Lung (tissue), 11 donors: ENCODE measurements at regions not wholly inside any gene's neighbourhood (a gene's known extent, or its start where the extent isn't known, plus 50 kb on each side); places are given as distances from the start of the nearest gene placed in this dataset.
"Not testable (repeated sequence)": the region's sequence is repeated elsewhere in the genome, so short reads cannot be mapped to it uniquely, and the experiment has no call there.

ENCODE experiments used
- ATAC-seq: fragments of 200-7000 bp; cut with Tn5 transposase; one replicate; pipeline ENCODE4 v1.9.1; 2020; ENCODE audit warnings: moderate number of reproducible peaks; ENCODE audit not compliant: insufficient read depth, low FRiP score
- DNase-seq, 3 donors: peaks; one replicate each; pipeline ENCODE4 v3.0.0-alpha.2; 2013 to 2017
- H3K27ac ChIP-seq, 2 donors: one replicate each; pipeline ENCODE4 v1.5.1; 2013; ENCODE audit warnings: mild to moderate bottlenecking in 2 of 2, moderate library complexity in 2 of 2, control low read depth in 1 of 2, inconsistent platforms in 1 of 2, low read depth in 1 of 2, low read length in 1 of 2
- H3K27me3 ChIP-seq, 3 donors: one replicate each; pipeline ENCODE4 v1.5.1; 2013; ENCODE audit warnings: low read length in 2 of 3; ENCODE audit not compliant: control insufficient read depth in 3 of 3, insufficient read depth in 3 of 3
- H3K36me3 ChIP-seq, 4 donors: one replicate each; pipeline ENCODE4 v1.5.1; 2013; ENCODE audit warnings: low read length in 4 of 4, mild to moderate bottlenecking in 1 of 4, moderate library complexity in 1 of 4; ENCODE audit not compliant: control insufficient read depth in 4 of 4, insufficient read depth in 4 of 4
- H3K4me1 ChIP-seq, 5 donors: one replicate each; pipeline ENCODE4 v1.5.1; 2013; ENCODE audit warnings: low read length in 5 of 5, mild to moderate bottlenecking in 2 of 5, moderate library complexity in 1 of 5; ENCODE audit not compliant: control insufficient read depth in 5 of 5, insufficient read depth in 5 of 5
- H3K4me3 ChIP-seq: one replicate; pipeline ENCODE4 v1.5.1; 2013; ENCODE audit warnings: mild to moderate bottlenecking, control low read depth, moderate library complexity
- H3K9ac ChIP-seq, 2 donors: one replicate each; pipeline ENCODE4 v1.5.1; 2013; ENCODE audit warnings: low read length in 2 of 2, control low read depth in 1 of 2; ENCODE audit not compliant: insufficient read depth in 1 of 2
- H3K9me3 ChIP-seq, 4 donors: one replicate each; pipeline ENCODE4 v1.5.1; 2013; ENCODE audit warnings: low read length in 3 of 4, mild to moderate bottlenecking in 1 of 4, moderate library complexity in 1 of 4; ENCODE audit not compliant: control insufficient read depth in 4 of 4, insufficient read depth in 3 of 4
- CTCF ChIP-seq: IDR thresholded peaks from 2 replicates; pipeline ENCODE4 v1.5.1; 2012; ENCODE audit warnings: mild to moderate bottlenecking; ENCODE audit errors: control extremely low read depth, extremely low read depth
- WGBS, 2 donors: extraction: QIAGEN DNeasy Blood & Tissue Kit; methylation state at CpG; one replicate each; pipeline ENCODE4 v1.1.7; 2013; 5-methylcytosine and 5-hydroxymethylcytosine counted together
- donor health status: control.
- donor health status: control.
- donor health status: Bipolar disorder and iron deficiency.
- donor health status: healthy.
- donor health status: DM: yes; HTN: yes; CAD: no.

DNA sequence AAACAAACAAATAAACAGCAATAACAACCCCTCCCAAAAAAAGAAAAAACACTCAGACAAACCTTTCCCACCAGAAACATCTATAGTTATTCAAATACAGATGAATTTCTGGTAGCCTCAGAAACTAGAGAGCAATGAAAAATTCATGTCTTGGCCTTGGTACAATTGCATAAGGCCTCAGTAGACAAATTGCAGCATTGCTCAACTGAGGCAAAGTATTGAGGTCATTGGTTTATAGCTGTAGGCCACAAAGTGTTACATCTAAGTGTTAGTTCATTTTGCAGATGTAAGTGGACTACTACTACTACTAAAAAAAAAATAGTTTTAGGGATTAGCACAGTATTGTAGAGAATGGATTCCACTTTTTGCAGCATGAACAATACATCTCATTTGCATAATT lies 2268.3 kb downstream of the ARAP2 start:
- no peak for TF ChIP-seq CTCF
- H3K4me1 ChIP-seq, result no peaks in the 10 kb centered on the region
- H3K27me3 ChIP-seq, result no peaks in the 10 kb centered on the region
- no peak overlapping the region for H3K9ac ChIP-seq
- DNase-seq, result no peak
- no peaks in the 10 kb centered on the region for H3K9me3 ChIP-seq
- H3K36me3 ChIP-seq, result no peaks in the 10 kb centered on the region
- H3K27ac ChIP-seq, result no peak overlapping the region
- H3K4me3 ChIP-seq, result no peak overlapping the region
- ATAC-seq, result no peak

GRCh38 chr4:33979781-33980180 lies 2264.5 kb downstream of the ARAP2 start:
- not testable (repeated sequence) for H3K27ac ChIP-seq, H3K9ac ChIP-seq, H3K36me3 ChIP-seq, ATAC-seq, DNase-seq, H3K9me3 ChIP-seq, H3K4me3 ChIP-seq, H3K27me3 ChIP-seq, H3K4me1 ChIP-seq
- 80 to 90% methylated on average over 4 of the region's 4 CpGs for WGBS, 2 donors

DNA sequence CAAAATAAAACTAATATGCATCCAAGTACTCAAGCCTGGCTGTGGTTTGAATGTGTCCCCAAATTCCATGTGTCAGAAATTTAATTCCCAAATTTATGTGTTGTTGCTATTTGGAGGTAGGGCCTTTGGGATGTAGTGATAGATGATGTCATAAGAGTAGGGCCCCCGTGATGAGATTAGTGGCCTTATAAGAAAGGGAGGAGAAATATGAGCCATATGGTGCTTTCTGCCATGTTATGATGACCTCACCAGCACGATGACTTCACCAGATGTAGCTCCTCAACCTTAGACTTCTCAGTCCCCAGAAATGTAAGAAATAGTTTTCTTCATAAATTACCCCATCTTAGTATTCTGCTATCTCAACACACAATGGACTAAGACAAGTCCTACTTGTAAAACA lies 2264.0 kb downstream of the ARAP2 start:
- no peak for ATAC-seq
- no peak overlapping the region for H3K9ac ChIP-seq
- H3K27me3 ChIP-seq, result no peaks in the 10 kb centered on the region
- H3K27ac ChIP-seq, result no peak overlapping the region
- no peaks in the 10 kb centered on the region for H3K36me3 ChIP-seq
- no peak for DNase-seq
- no peaks in the 10 kb centered on the region for H3K4me1 ChIP-seq
- 79 to 82% methylated on average over 2 of the region's 2 CpGs for WGBS, 2 donors
- H3K9me3 ChIP-seq, result no peaks in the 10 kb centered on the region
- no peak for TF ChIP-seq CTCF
- H3K4me3 ChIP-seq, result no peak overlapping the region

GRCh38 chr4:33989820-33990443 lies 2254.4 kb downstream of the ARAP2 start:
- H3K9ac ChIP-seq, result no peak overlapping the region
- no peak overlapping the region for H3K4me3 ChIP-seq
- DNase-seq (no peak), ATAC-seq (no peak)
- H3K36me3 ChIP-seq, result no peaks in the 10 kb centered on the region
- no peaks in the 10 kb centered on the region for H3K9me3 ChIP-seq
- 70 to 71% methylated on average over 3 of the region's 3 CpGs for WGBS, 2 donors
- H3K27me3 ChIP-seq, result no peaks in the 10 kb centered on the region
- H3K27ac ChIP-seq, result no peak overlapping the region
- no peaks in the 10 kb centered on the region for H3K4me1 ChIP-seq
- TF ChIP-seq CTCF, result no peak
